ENCODE measurements at regions not wholly inside any gene's neighbourhood (a gene's known extent, or its start where the extent isn't known, plus 50 kb on each side); places are given as distances from the start of the nearest gene placed in this dataset.

GRCh38 chr12:97200181-97200580, 262.4 kb upstream of the RMST start:
- Histone ChIP-seq H3K9me3 (no peaks in the 10 kb centered on the region), H3K27ac (ENCODE audit: low read depth in 2 of 2, low read length in 1 of 2) (peak overlapping the region in 1 of 2 experiments; percentile 55; a peak in 1 of 4 replicates), H3F3A (replicated peaks; ENCODE audit: insufficient read depth) (no peaks in the 10 kb centered on the region), H2AFZ (ENCODE audit: low read depth) (no peak overlapping the region), H3K4me2 (no peak overlapping the region), H3K79me2 (ENCODE audit: insufficient read depth) (no peaks in the 10 kb centered on the region), H3K4me3 (ENCODE audit: low read depth in 2 of 2, low read length in 1 of 2) (no peak overlapping the region), H3K27me3 (ENCODE audit: insufficient read depth) (no peaks in the 10 kb centered on the region), H4K20me1 (ENCODE audit: insufficient read depth) (no peaks in the 10 kb centered on the region), H3K9me2 (no peaks in the 10 kb centered on the region), H3K9ac (no peak overlapping the region), H3K36me3 (replicated peaks in 1 of 2; ENCODE audit: control insufficient read depth in 1 of 2, insufficient read depth in 2 of 2, low read length in 1 of 2) (no peaks in the 10 kb centered on the region), H3K4me1 (ENCODE audit: control insufficient read depth in 1 of 2, insufficient read depth in 2 of 2, low read depth in 1 of 2, low read length in 1 of 2) (peaks cover 0 to 3% of the 10 kb centered on the region in 2 experiments; a peak in 2 of 4 replicates)
- 2% methylated on average over 5 of the region's 5 CpGs for WGBS (ENCODE audit: low lambda C conversion rate)
- POLR2A ChIA-PET = no interaction called here
- CTCF ChIA-PET = no interaction called here
- DNase-seq = peak; percentile 41
- TF ChIP-seq RXRA (IDR thresholded peaks at IDR 0.05; ENCODE audit: borderline replicate concordance, low read depth) (no peak), TCF12 (IDR thresholded peaks at IDR 0.05) (no peak), RCOR1 (IDR thresholded peaks at IDR 0.05; ENCODE audit: low read length) (peak; percentile 17; the same call in 1 of the 2 replicates), MXI1 (IDR thresholded peaks at IDR 0.05; ENCODE audit: low read depth, low read length) (no peak), SMC3 (IDR thresholded peaks at IDR 0.05; ENCODE audit: low read depth, low read length) (no peak), GATA2 (CRISPR knock-in tag; IDR thresholded peaks at IDR 0.05) (peak; percentile 36; the same call in 1 of the 2 replicates), TAF1 (IDR thresholded peaks at IDR 0.05; ENCODE audit: borderline replicate concordance, low read depth, low read length) (no peak), RFX5 (IDR thresholded peaks at IDR 0.05; ENCODE audit: low read length) (no peak), RAD21 (IDR thresholded peaks at IDR 0.05; ENCODE audit: low read length) (no peak), POLR2AphosphoS5 (IDR thresholded peaks at IDR 0.05; ENCODE audit: low read depth, low read length) (no peak), SIN3A (IDR thresholded peaks at IDR 0.05; ENCODE audit: borderline replicate concordance, low read depth, low read length) (no peak), YY1 (IDR thresholded peaks at IDR 0.05; ENCODE audit: low read depth) (no peak), NFIC (IDR thresholded peaks at IDR 0.05; ENCODE audit: borderline replicate concordance) (no peak), MEF2A (IDR thresholded peaks at IDR 0.05; ENCODE audit: borderline replicate concordance, low read depth) (no peak)
- TF ChIP-seq, protein P1, sequence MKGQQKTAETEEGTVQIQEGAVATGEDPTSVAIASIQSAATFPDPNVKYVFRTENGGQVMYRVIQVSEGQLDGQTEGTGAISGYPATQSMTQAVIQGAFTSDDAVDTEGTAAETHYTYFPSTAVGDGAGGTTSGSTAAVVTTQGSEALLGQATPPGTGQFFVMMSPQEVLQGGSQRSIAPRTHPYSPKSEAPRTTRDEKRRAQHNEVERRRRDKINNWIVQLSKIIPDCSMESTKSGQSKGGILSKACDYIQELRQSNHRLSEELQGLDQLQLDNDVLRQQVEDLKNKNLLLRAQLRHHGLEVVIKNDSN (IDR thresholded peaks at IDR 0.05; ENCODE audit: borderline replicate concordance, low read depth) = no peak
- TF ChIP-seq, protein P2, sequence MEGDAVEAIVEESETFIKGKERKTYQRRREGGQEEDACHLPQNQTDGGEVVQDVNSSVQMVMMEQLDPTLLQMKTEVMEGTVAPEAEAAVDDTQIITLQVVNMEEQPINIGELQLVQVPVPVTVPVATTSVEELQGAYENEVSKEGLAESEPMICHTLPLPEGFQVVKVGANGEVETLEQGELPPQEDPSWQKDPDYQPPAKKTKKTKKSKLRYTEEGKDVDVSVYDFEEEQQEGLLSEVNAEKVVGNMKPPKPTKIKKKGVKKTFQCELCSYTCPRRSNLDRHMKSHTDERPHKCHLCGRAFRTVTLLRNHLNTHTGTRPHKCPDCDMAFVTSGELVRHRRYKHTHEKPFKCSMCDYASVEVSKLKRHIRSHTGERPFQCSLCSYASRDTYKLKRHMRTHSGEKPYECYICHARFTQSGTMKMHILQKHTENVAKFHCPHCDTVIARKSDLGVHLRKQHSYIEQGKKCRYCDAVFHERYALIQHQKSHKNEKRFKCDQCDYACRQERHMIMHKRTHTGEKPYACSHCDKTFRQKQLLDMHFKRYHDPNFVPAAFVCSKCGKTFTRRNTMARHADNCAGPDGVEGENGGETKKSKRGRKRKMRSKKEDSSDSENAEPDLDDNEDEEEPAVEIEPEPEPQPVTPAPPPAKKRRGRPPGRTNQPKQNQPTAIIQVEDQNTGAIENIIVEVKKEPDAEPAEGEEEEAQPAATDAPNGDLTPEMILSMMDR (IDR thresholded peaks at IDR 0.05) = no peak
- TF ChIP-seq, protein P3, sequence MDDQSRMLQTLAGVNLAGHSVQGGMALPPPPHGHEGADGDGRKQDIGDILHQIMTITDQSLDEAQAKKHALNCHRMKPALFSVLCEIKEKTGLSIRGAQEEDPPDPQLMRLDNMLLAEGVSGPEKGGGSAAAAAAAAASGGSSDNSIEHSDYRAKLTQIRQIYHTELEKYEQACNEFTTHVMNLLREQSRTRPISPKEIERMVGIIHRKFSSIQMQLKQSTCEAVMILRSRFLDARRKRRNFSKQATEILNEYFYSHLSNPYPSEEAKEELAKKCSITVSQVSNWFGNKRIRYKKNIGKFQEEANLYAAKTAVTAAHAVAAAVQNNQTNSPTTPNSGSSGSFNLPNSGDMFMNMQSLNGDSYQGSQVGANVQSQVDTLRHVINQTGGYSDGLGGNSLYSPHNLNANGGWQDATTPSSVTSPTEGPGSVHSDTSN (IDR thresholded peaks at IDR 0.05) = no peak
- TF ChIP-seq, protein P4, sequence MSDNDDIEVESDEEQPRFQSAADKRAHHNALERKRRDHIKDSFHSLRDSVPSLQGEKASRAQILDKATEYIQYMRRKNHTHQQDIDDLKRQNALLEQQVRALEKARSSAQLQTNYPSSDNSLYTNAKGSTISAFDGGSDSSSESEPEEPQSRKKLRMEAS (IDR thresholded peaks at IDR 0.05; ENCODE audit: low read depth) = no peak
